GM12873 (cell line): ENCODE measurements at regions not wholly inside any gene's neighbourhood (a gene's known extent, or its start where the extent isn't known, plus 50 kb on each side); places are given as distances from the start of the nearest gene placed in this dataset.

Source experiments
- CTCF ChIP-seq: IDR thresholded peaks from 2 replicates; pipeline ENCODE4 v1.5.1; 2012; ENCODE audit warnings: low read depth, mild to moderate bottlenecking, moderate library complexity, low read length, control low read depth; ENCODE audit not compliant: insufficient read depth; ENCODE audit errors: missing control alignments

GRCh38 chr2:107002735-107003134, 116.8 kb upstream of the ST6GAL2 start:
- TF ChIP-seq CTCF, result no peak

DNA sequence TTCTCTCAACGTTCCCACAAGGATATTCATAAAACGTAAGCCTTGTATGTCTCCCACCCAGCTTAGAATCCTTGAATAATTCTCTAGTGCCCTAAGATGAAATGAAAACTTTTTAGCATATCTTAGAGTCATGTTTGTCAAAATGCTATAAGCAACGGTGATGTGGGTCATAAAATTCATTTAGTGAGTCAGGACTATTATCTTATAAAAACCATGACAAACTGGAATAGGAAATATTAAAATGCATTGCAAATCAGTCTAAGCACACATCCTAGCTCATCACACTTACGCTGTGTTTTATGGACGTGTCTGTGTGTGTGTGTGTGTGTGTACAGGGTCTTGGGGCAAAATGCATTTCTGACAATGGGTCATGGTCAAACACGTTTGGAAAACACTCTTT, 119.9 kb upstream of the ST6GAL2 start:
- TF ChIP-seq CTCF, result no peak

DNA sequence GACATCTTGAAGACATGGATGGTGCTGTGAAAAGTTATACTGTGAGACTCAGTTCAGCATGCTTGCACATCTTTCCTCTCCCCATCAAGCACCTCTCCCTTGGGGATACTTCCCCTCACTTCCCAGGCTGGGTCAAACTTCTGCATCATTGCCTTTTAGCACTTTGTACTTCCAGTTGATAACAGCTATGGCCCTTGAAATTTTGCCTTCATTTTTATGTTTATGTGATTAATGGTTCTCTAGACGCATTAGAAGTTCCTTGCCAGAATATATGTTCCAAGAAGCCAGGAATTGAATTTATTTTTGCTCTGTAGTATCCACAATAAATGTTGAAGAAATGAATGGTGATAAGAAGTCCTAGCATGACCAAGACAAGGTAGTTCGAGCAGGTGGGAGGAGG, 120.9 kb upstream of the ST6GAL2 start:
- no peak for TF ChIP-seq CTCF

DNA sequence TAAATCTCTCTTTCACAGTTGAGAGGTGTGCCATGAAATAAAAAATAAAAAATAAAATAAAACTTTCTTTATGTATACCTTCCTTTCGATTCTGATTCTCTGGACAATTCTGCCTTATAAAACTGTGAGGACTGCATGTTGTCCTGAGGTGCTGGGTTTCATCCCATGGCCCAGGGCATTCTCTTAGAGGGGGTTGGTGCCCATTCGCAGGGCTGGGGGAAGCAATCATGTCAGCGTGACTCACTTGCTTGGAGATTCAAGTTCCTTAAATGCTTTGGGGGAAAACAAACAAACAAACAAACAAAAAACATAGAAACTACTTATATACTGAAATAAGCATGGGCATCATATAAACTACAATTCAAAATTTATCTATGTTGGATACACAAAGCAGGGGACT, 122.0 kb upstream of the ST6GAL2 start:
- no peak for TF ChIP-seq CTCF

GRCh38 chr2:107008843-107009242, 122.9 kb upstream of the ST6GAL2 start:
- TF ChIP-seq CTCF, result no peak

- no peak for TF ChIP-seq CTCF
Measured at GRCh38 chr2:107009275-107009674, 123.3 kb upstream of the ST6GAL2 start.

- no peak for TF ChIP-seq CTCF
Measured at GRCh38 chr2:107012714-107013306, 126.8 kb upstream of the ST6GAL2 start.
